ENCODE measurements at regions not wholly inside any gene's neighbourhood (a gene's known extent, or its start where the extent isn't known, plus 50 kb on each side); places are given as distances from the start of the nearest gene placed in this dataset.

- H3K4me3 ChIP-seq (ENCODE audit: low read depth, low read length), result peak overlapping the region; percentile 3
- no peak for TF ChIP-seq CTCF (IDR thresholded peaks at IDR 0.05; ENCODE audit: insufficient read depth, low read depth, low read length)
- DNase-seq (ENCODE audit: low read depth), result no peak
Measured at GRCh38 chr12:4214877-4215228, 58.7 kb upstream of the CCND2 start.

- DNase-seq (ENCODE audit: low read depth), result no peak
- no peak for TF ChIP-seq CTCF (IDR thresholded peaks at IDR 0.05; ENCODE audit: insufficient read depth, low read depth, low read length)
- H3K4me3 ChIP-seq (ENCODE audit: low read depth, low read length), result no peak overlapping the region
Measured at GRCh38 chr12:4213471-4213870, 60.1 kb upstream of the CCND2 start.

- no peak for DNase-seq (ENCODE audit: low read depth)
- TF ChIP-seq CTCF (IDR thresholded peaks at IDR 0.05; ENCODE audit: insufficient read depth, low read depth, low read length), result no peak
Measured at GRCh38 chr12:4212845-4213244, 60.7 kb upstream of the CCND2 start.

GRCh38 chr12:4211372-4211771, 62.2 kb upstream of the CCND2 start:
- no peak for TF ChIP-seq CTCF (IDR thresholded peaks at IDR 0.05; ENCODE audit: insufficient read depth, low read depth, low read length)
- H3K4me3 ChIP-seq (ENCODE audit: low read depth, low read length), result no peak overlapping the region
- DNase-seq (ENCODE audit: low read depth), result no peak

More at GRCh38 chr12:4212845-4213244, 60.7 kb upstream of the CCND2 start:
- H3K4me3 ChIP-seq (ENCODE audit: low read depth, low read length), result no peak overlapping the region

GRCh38 chr12:4210183-4210582, 63.4 kb upstream of the CCND2 start:
- no peak for DNase-seq (ENCODE audit: low read depth)
- H3K4me3 ChIP-seq (ENCODE audit: low read depth, low read length), result no peak overlapping the region
- no peak for TF ChIP-seq CTCF (IDR thresholded peaks at IDR 0.05; ENCODE audit: insufficient read depth, low read depth, low read length)

GRCh38 chr12:4206470-4206869, 67.1 kb upstream of the CCND2 start:
- no peak for TF ChIP-seq CTCF (IDR thresholded peaks at IDR 0.05; ENCODE audit: insufficient read depth, low read depth, low read length)
- H3K4me3 ChIP-seq (ENCODE audit: low read depth, low read length), result no peak overlapping the region
- DNase-seq (ENCODE audit: low read depth), result no peak

- no peak overlapping the region for H3K4me3 ChIP-seq (ENCODE audit: low read depth, low read length)
- TF ChIP-seq CTCF (IDR thresholded peaks at IDR 0.05; ENCODE audit: insufficient read depth, low read depth, low read length), result no peak
- no peak for DNase-seq (ENCODE audit: low read depth)
Measured at GRCh38 chr12:4203772-4204376, 69.7 kb upstream of the CCND2 start.
